Muscle layer of colon (tissue), 2 donors: ENCODE measurements at regions not wholly inside any gene's neighbourhood (a gene's known extent, or its start where the extent isn't known, plus 50 kb on each side); places are given as distances from the start of the nearest gene placed in this dataset.

Experiments
- H3K27ac ChIP-seq: one replicate; pipeline ENCODE4 v1.7.0; 2013; ENCODE audit warnings: low read depth, mild to moderate bottlenecking, low read length, moderate library complexity
- H3K27me3 ChIP-seq, 2 donors: one replicate each; pipeline ENCODE4 v1.7.0; 2013; ENCODE audit warnings: low read length in 2 of 2, mild to moderate bottlenecking in 2 of 2; ENCODE audit not compliant: insufficient read depth in 2 of 2, control insufficient read depth in 1 of 2
- H3K36me3 ChIP-seq: one replicate; pipeline ENCODE4 v1.7.0; 2013; ENCODE audit warnings: mild to moderate bottlenecking, low read length; ENCODE audit not compliant: insufficient read depth
- H3K4me1 ChIP-seq: one replicate; pipeline ENCODE4 v1.7.0; 2013; ENCODE audit warnings: mild to moderate bottlenecking, low read length; ENCODE audit not compliant: insufficient read depth
- H3K4me3 ChIP-seq, 2 donors: one replicate each; pipeline ENCODE4 v1.7.0; 2013; ENCODE audit warnings: low read length in 2 of 2, low read depth in 1 of 2, mild to moderate bottlenecking in 1 of 2, moderate library complexity in 1 of 2
- H3K9ac ChIP-seq: one replicate; pipeline ENCODE4 v1.7.0; 2013; ENCODE audit warnings: low read length
- H3K9me3 ChIP-seq: one replicate; pipeline ENCODE4 v1.7.0; 2013; ENCODE audit warnings: mild to moderate bottlenecking, low read length
- donor health status: abdominal sarcoma.
- donor health status: Adenocarcinoma of cecum.

GRCh38 chr10:62652114-62652513 is 152.4 kb upstream of the ADO start:
- Histone ChIP-seq H3K36me3 (no peaks in the 10 kb centered on the region), H3K27me3 (no peaks in the 10 kb centered on the region), H3K4me1 (no peaks in the 10 kb centered on the region), H3K9me3 (no peaks in the 10 kb centered on the region), H3K9ac (no peak overlapping the region), H3K27ac (no peak overlapping the region), H3K4me3 (no peak overlapping the region)

- H3K9ac ChIP-seq = no peak overlapping the region
- H3K27me3 ChIP-seq = no peaks in the 10 kb centered on the region
- no peak overlapping the region for H3K27ac ChIP-seq
- H3K4me1 ChIP-seq = no peaks in the 10 kb centered on the region
- no peaks in the 10 kb centered on the region for H3K9me3 ChIP-seq
- H3K4me3 ChIP-seq = no peak overlapping the region
- no peaks in the 10 kb centered on the region for H3K36me3 ChIP-seq
Measured at GRCh38 chr10:62652564-62652963, 152.0 kb upstream of the ADO start.

- Histone ChIP-seq H3K36me3 (no peaks in the 10 kb centered on the region), H3K9me3 (no peaks in the 10 kb centered on the region), H3K4me3 (no peak overlapping the region)
Measured at GRCh38 chr10:62653254-62653653, 151.3 kb upstream of the ADO start.

GRCh38 chr10:62654966-62655336 is 149.6 kb upstream of the ADO start:
- Histone ChIP-seq H3K36me3 (no peaks in the 10 kb centered on the region), H3K27me3 (no peaks in the 10 kb centered on the region), H3K4me3 (no peak overlapping the region)

More at GRCh38 chr10:62653254-62653653, 151.3 kb upstream of the ADO start:
- Histone ChIP-seq H3K27me3 (no peaks in the 10 kb centered on the region), H3K27ac (no peak overlapping the region), H3K4me1 (no peaks in the 10 kb centered on the region), H3K9ac (no peak overlapping the region)

GRCh38 chr10:62655337-62655994 is 149.1 kb upstream of the ADO start:
- no peak overlapping the region for H3K4me3 ChIP-seq
- no peaks in the 10 kb centered on the region for H3K4me1 ChIP-seq
- H3K9ac ChIP-seq = no peak overlapping the region
- H3K27ac ChIP-seq = no peak overlapping the region
- no peaks in the 10 kb centered on the region for H3K27me3 ChIP-seq
- H3K9me3 ChIP-seq = no peaks in the 10 kb centered on the region
- no peaks in the 10 kb centered on the region for H3K36me3 ChIP-seq

More at GRCh38 chr10:62654966-62655336, 149.6 kb upstream of the ADO start:
- no peaks in the 10 kb centered on the region for H3K9me3 ChIP-seq
- H3K27ac ChIP-seq = no peak overlapping the region
- H3K9ac ChIP-seq = no peak overlapping the region
- no peaks in the 10 kb centered on the region for H3K4me1 ChIP-seq

- Histone ChIP-seq H3K27me3 (no peaks in the 10 kb centered on the region), H3K27ac (no peak overlapping the region), H3K9ac (no peak overlapping the region), H3K36me3 (no peaks in the 10 kb centered on the region), H3K9me3 (no peaks in the 10 kb centered on the region), H3K4me1 (no peaks in the 10 kb centered on the region), H3K4me3 (no peak overlapping the region)
Measured at GRCh38 chr10:62657244-62657835, 147.2 kb upstream of the ADO start.

GRCh38 chr10:62658516-62658915 is 146.0 kb upstream of the ADO start:
- H3K27ac ChIP-seq = no peak overlapping the region
- H3K27me3 ChIP-seq = no peaks in the 10 kb centered on the region
- H3K36me3 ChIP-seq = no peaks in the 10 kb centered on the region
- no peak overlapping the region for H3K9ac ChIP-seq
- no peaks in the 10 kb centered on the region for H3K9me3 ChIP-seq
- no peaks in the 10 kb centered on the region for H3K4me1 ChIP-seq
- no peak overlapping the region for H3K4me3 ChIP-seq

GRCh38 chr10:62661143-62661542 is 143.4 kb upstream of the ADO start:
- no peak overlapping the region for H3K27ac ChIP-seq

GRCh38 chr10:62662486-62662885 is 142.0 kb upstream of the ADO start:
- Histone ChIP-seq H3K27ac (no peak overlapping the region), H3K4me3 (no peak overlapping the region), H3K36me3 (no peaks in the 10 kb centered on the region), H3K27me3 (no peaks in the 10 kb centered on the region), H3K9me3 (no peaks in the 10 kb centered on the region), H3K4me1 (no peaks in the 10 kb centered on the region), H3K9ac (no peak overlapping the region)

More at GRCh38 chr10:62661143-62661542, 143.4 kb upstream of the ADO start:
- H3K36me3 ChIP-seq = no peaks in the 10 kb centered on the region
- no peaks in the 10 kb centered on the region for H3K27me3 ChIP-seq
- H3K9me3 ChIP-seq = no peaks in the 10 kb centered on the region
- H3K9ac ChIP-seq = no peak overlapping the region
- no peak overlapping the region for H3K4me3 ChIP-seq
- no peaks in the 10 kb centered on the region for H3K4me1 ChIP-seq

- no peaks in the 10 kb centered on the region for H3K4me1 ChIP-seq
- no peak overlapping the region for H3K4me3 ChIP-seq
- H3K27me3 ChIP-seq = no peaks in the 10 kb centered on the region
- H3K9me3 ChIP-seq = no peaks in the 10 kb centered on the region
- no peak overlapping the region for H3K9ac ChIP-seq
- no peak overlapping the region for H3K27ac ChIP-seq
- H3K36me3 ChIP-seq = no peaks in the 10 kb centered on the region
Measured at GRCh38 chr10:62665771-62666170, 138.7 kb upstream of the ADO start.

- Histone ChIP-seq H3K4me3 (no peak overlapping the region), H3K4me1 (no peaks in the 10 kb centered on the region), H3K9me3 (no peaks in the 10 kb centered on the region), H3K27me3 (no peaks in the 10 kb centered on the region), H3K36me3 (no peaks in the 10 kb centered on the region), H3K27ac (no peak overlapping the region), H3K9ac (no peak overlapping the region)
Measured at GRCh38 chr10:62666275-62666674, 138.2 kb upstream of the ADO start.

GRCh38 chr10:62669341-62669740 is 135.2 kb upstream of the ADO start:
- no peaks in the 10 kb centered on the region for H3K9me3 ChIP-seq
- no peaks in the 10 kb centered on the region for H3K27me3 ChIP-seq
- H3K4me3 ChIP-seq = no peak overlapping the region
- H3K4me1 ChIP-seq = no peaks in the 10 kb centered on the region
- H3K27ac ChIP-seq = no peak overlapping the region
- no peak overlapping the region for H3K9ac ChIP-seq
- no peaks in the 10 kb centered on the region for H3K36me3 ChIP-seq
